IMR-90 (cell line): ENCODE measurements at regions not wholly inside any gene's neighbourhood (a gene's known extent, or its start where the extent isn't known, plus 50 kb on each side); places are given as distances from the start of the nearest gene placed in this dataset.
A peak's percentile ranks its signal among the peaks of the same experiment; 100 is the strongest.

Source experiments
- ATAC-seq: fragments of 200-7000 bp; cut with Tn5 transposase; 2 replicates; pipeline ENCODE4 v1.9.1; 2020; ENCODE audit warnings: low read depth, mild to moderate bottlenecking, moderate library complexity
- BruUV-seq: library from RNA; stranded (reverse); fragments of 400-500 nt; replicated peaks from 2 replicates; lab custom pipeline; 2021; lab: Mats Ljungman, UMichigan
- CTCF ChIA-PET: fragments of 300-600 bp; formaldehyde crosslinking; extraction: SDS; loops from one replicate; lab custom pipeline; 2021; ENCODE audit warnings: antibody characterized with exemption; lab: Yijun Ruan, JAX
- POLR2A ChIA-PET: fragments of 300-600 bp; sonication (Branson Sonifier 250); formaldehyde crosslinking; loops from one replicate; lab custom pipeline; 2022; ENCODE audit warnings: antibody characterized with exemption; ENCODE audit not compliant: unreplicated experiment; lab: Charles Lee
- DNase-seq: peaks from one replicate; pipeline ENCODE4 v3.0.0; 2013
- H2AFZ ChIP-seq: replicated peaks from 2 replicates; pipeline ENCODE3; 2013; ENCODE audit warnings: low read length, mild to moderate bottlenecking; ENCODE audit not compliant: poor library complexity
- H2AK5ac ChIP-seq: 2 replicates; pipeline ENCODE4 v1.6.1; 2013; ENCODE audit warnings: low read depth, low read length, inconsistent platforms
- H2AK9ac ChIP-seq: replicated peaks from 2 replicates; pipeline ENCODE3; 2013; ENCODE audit warnings: mild to moderate bottlenecking, low read depth, low read length, moderate library complexity; ENCODE audit not compliant: poor library complexity
- H2BK120ac ChIP-seq: 2 replicates; pipeline ENCODE4 v1.6.1; 2013; ENCODE audit warnings: low read depth, low read length, inconsistent platforms
- H2BK15ac ChIP-seq: 3 replicates; pipeline ENCODE4 v1.6.1; 2013; ENCODE audit warnings: low read depth, low read length, inconsistent platforms
- H2BK20ac ChIP-seq: 2 replicates; pipeline ENCODE4 v1.6.1; 2013; ENCODE audit warnings: low read depth, mild to moderate bottlenecking, inconsistent platforms, low read length, moderate library complexity
- H2BK5ac ChIP-seq: 2 replicates; pipeline ENCODE4 v1.6.1; 2013; ENCODE audit warnings: mild to moderate bottlenecking, low read depth, low read length, inconsistent platforms; ENCODE audit not compliant: poor library complexity, severe bottlenecking
- H3K14ac ChIP-seq: replicated peaks from 2 replicates; pipeline ENCODE4 v1.6.1; 2013; ENCODE audit warnings: low read depth, low read length, inconsistent platforms
- H3K18ac ChIP-seq: 2 replicates; pipeline ENCODE4 v1.6.1; 2013; ENCODE audit warnings: low read depth, low read length, control low read depth
- H3K23ac ChIP-seq: 2 replicates; pipeline ENCODE4 v1.6.1; 2013; ENCODE audit warnings: low read depth, low read length, inconsistent platforms
- H3K27ac ChIP-seq: 2 replicates; pipeline ENCODE4 v1.5.1; 2013; ENCODE audit warnings: mild to moderate bottlenecking, control low read depth, low read length; ENCODE audit not compliant: insufficient read depth
- H3K27me3 ChIP-seq: 2 replicates; pipeline ENCODE4 v1.6.1; 2013; ENCODE audit warnings: low read length; ENCODE audit not compliant: control insufficient read depth, insufficient read depth
- H3K36me3 ChIP-seq: 2 replicates; pipeline ENCODE4 v1.6.1; 2013; ENCODE audit warnings: low read length, mixed read lengths; ENCODE audit not compliant: control insufficient read depth, insufficient read depth
- H3K4ac ChIP-seq: 2 replicates; pipeline ENCODE4 v1.6.1; 2013; ENCODE audit warnings: low read depth, low read length, inconsistent platforms
- H3K4me1 ChIP-seq: 2 replicates; pipeline ENCODE4 v1.6.1; 2013; ENCODE audit warnings: low read length, mixed read lengths; ENCODE audit not compliant: control insufficient read depth, insufficient read depth
- H3K4me2 ChIP-seq: 2 replicates; pipeline ENCODE4 v1.6.1; 2013; ENCODE audit warnings: low read depth, mild to moderate bottlenecking, control low read depth, low read length, moderate library complexity
- H3K4me3 ChIP-seq: 2 replicates; pipeline ENCODE4 v1.5.1; 2013; ENCODE audit warnings: low read depth, mild to moderate bottlenecking, control low read depth, low read length, moderate library complexity; ENCODE audit not compliant: insufficient read depth
- H3K56ac ChIP-seq: 2 replicates; pipeline ENCODE4 v1.6.1; 2013; ENCODE audit warnings: low read length, inconsistent platforms; ENCODE audit not compliant: insufficient read depth; ENCODE audit errors: extremely low read depth
- H3K79me1 ChIP-seq, 2 experiments: 2 replicates each; pipeline ENCODE4 v1.6.1; 2013; ENCODE audit warnings: low read length in 2 of 2, inconsistent platforms in 1 of 2, low read depth in 1 of 2
- H3K9ac ChIP-seq: 2 replicates; pipeline ENCODE4 v1.6.1; 2013; ENCODE audit warnings: low read depth, low read length, control low read depth
- H3K9me1 ChIP-seq: 2 replicates; pipeline ENCODE4 v1.6.1; 2013; ENCODE audit warnings: low read length, inconsistent platforms; ENCODE audit not compliant: insufficient read depth
- H3K9me3 ChIP-seq: 2 replicates; pipeline ENCODE4 v1.6.1; 2013; ENCODE audit warnings: low read length; ENCODE audit not compliant: control insufficient read depth, insufficient read depth
- H4K20me1 ChIP-seq: 2 replicates; pipeline ENCODE4 v1.6.1; 2013; ENCODE audit warnings: low read length, inconsistent platforms; ENCODE audit not compliant: insufficient read depth
- H4K5ac ChIP-seq: 2 replicates; pipeline ENCODE4 v1.6.1; 2013; ENCODE audit warnings: mild to moderate bottlenecking, low read depth, low read length, control low read depth
- H4K8ac ChIP-seq, 2 experiments: 2 replicates each; pipeline ENCODE4 v1.6.1; 2013; ENCODE audit warnings: low read depth in 2 of 2, low read length in 2 of 2, control low read depth in 1 of 2, inconsistent platforms in 1 of 2
- H4K91ac ChIP-seq: 2 replicates; pipeline ENCODE4 v1.6.1; 2013; ENCODE audit warnings: low read depth, low read length, inconsistent platforms; ENCODE audit not compliant: insufficient read depth
- RFX5 ChIP-seq: IDR thresholded peaks from 2 replicates; pipeline ENCODE4 v1.8.0; 2012; ENCODE audit warnings: low read depth, mild to moderate bottlenecking, low read length, moderate library complexity
- SMC3 ChIP-seq: fragments of 150-350 bp; IDR thresholded peaks from 2 replicates; pipeline ENCODE4 v1.6.1; 2016; ENCODE audit warnings: low read depth, mild to moderate bottlenecking, antibody characterized with exemption, low read length, moderate library complexity
- WGBS, 2 experiments: methylation state at CpG; one replicate each; pipeline versions ENCODE4 v1.1.5 to v1.1.7; 2013; ENCODE audit warnings: missing lambda C conversion rate in 2 of 2; ENCODE audit not compliant: insufficient read length in 1 of 2; ENCODE audit errors: extremely low coverage in 2 of 2; 5-methylcytosine and 5-hydroxymethylcytosine counted together
- dilution Hi-C: fragments of 300-500 bp; cut with HindIII; formaldehyde crosslinking; loops from one replicate; pipeline ENCODE4 v1.14.3; 2018; ENCODE audit warnings: low sequenced_read_pairs; ENCODE audit not compliant: unreplicated experiment
- in situ Hi-C: fragments of 300-500 bp; cut with MboI; formaldehyde crosslinking; loops from 3 replicates; pipeline ENCODE4 v1.14.3; 2019; ENCODE audit warnings: low sequenced_read_pairs, inconsistent platforms, mixed read lengths
- intact Hi-C: fragments of 100-400 bp; cut with micrococcal nuclease; formaldehyde crosslinking; loops from 2 replicates; pipeline ENCODE4 v1.10.0; 2022

GRCh38 chr10:90417476-90418210 is 440.2 kb downstream of the HTR7 start:
- no CpG with 5 or more reads among the region's 2 CpGs for WGBS, 2 experiments
- Histone ChIP-seq H3K4me3 (no peak overlapping the region), H3K23ac (no peak overlapping the region), H2BK5ac (peak overlapping the region; percentile 49), H3K4me2 (peak overlapping the region; percentile 40; the same call in 1 of the 2 replicates), H3K9me3 (no peaks in the 10 kb centered on the region), H3K79me1 (no peaks in the 10 kb centered on the region), H4K91ac (no peak overlapping the region), H2BK120ac (peak overlapping the region; percentile 59; the same call in 1 of the 2 replicates), H3K9me1 (peaks cover 6% of the 10 kb centered on the region), H2BK15ac (no peak overlapping the region; the same call in 2 of the 3 replicates), H3K56ac (no peak overlapping the region; the same call in 1 of the 2 replicates), H4K5ac (no peak overlapping the region), H3K14ac (no peak overlapping the region), H4K8ac (no peak overlapping the region), H3K4ac (no peak overlapping the region), H2AFZ (no peak overlapping the region), H4K20me1 (no peaks in the 10 kb centered on the region), H3K4me1 (peaks cover 10% of the 10 kb centered on the region), H3K18ac (peak overlapping the region; percentile 74; the same call in 1 of the 2 replicates), H2AK5ac (no peak overlapping the region), H2BK20ac (0 out of 2 replicates have a peak overlapping the region, but pooled peaks have one; percentile 34), H3K9ac (no peak overlapping the region), H3K27ac (peak overlapping the region; percentile 39; the same call in 1 of the 2 replicates), H3K36me3 (no peaks in the 10 kb centered on the region), H2AK9ac (no peak overlapping the region), H3K27me3 (no peaks in the 10 kb centered on the region)
- dilution Hi-C loops: no loop called here
- ChIA-PET POLR2A (no interaction called here), CTCF (interaction anchor here (0.5 kb wide), 1 partner anchor 448 kb away, joined by 5 read pairs; no protein-coding TSS in a partner anchor)
- no TSS peak for BruUV-seq
- ATAC-seq (no peak), DNase-seq (peak; percentile 41)
- in situ Hi-C loops: no loop called here
- intact Hi-C loops: loop anchor here (5.0 kb wide), 1 partner anchor 95 kb away; no protein-coding TSS in a partner anchor
- no peak for TF ChIP-seq RFX5
- no peak for TF ChIP-seq SMC3
